M059J (cell line): ENCODE measurements at regions not wholly inside any gene's neighbourhood (a gene's known extent, or its start where the extent isn't known, plus 50 kb on each side); places are given as distances from the start of the nearest gene placed in this dataset.
"Not testable (repeated sequence)": the region's sequence is repeated elsewhere in the genome, so short reads cannot be mapped to it uniquely, and the experiment has no call there.

ENCODE experiments used
- DNase-seq: peaks from one replicate; pipeline ENCODE4 v3.0.0-alpha.2; 2012; ENCODE audit warnings: low read depth

DNA sequence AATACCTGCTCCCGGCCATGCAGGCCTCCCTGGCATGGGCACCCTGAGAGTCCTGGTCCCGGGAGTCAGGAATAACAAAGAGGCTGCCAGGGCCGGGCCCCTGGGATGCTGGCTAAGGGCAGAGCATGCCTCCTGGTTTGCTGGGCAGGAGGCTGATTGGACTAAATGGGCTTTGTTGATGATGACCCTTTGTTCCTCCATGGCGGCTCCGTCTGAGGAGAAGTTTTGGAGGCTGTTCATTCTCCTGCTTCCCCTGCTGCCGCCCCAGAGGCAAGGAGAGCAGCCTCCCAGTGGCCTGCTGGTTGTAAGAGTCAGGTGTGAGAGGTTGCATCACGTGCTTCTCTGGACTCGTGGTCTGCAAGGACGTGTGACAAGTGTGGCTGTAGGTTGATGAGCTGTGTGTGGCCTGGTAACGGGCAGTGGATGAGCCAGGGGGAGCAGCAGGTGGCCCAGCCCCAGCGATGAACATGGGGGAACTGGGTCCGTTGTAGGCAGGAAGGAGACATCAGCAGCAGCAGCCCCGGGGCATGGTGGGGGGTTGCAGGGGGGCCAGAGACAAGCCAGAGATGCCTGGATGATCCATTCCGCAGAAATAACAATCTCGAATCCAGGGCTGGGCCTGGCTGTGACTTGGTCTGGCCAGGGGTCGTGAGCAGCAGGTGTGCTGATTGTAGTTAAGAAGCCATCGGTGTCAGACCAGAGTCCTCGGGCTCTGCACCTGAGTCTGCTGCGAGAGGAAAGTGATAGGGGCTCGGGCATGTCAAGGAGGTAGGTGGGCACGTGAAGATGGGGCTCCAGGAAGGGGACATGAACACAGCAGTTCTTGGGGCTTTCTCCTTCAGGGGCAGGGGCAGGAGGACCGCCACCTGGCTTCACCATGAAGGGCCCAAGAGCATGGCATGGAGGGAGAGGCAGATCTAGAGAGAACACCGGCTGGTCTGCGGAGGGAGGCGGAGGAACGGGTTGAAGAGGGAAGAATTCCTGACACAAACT lies 101.4 kb downstream of the TNFRSF13B start:
- DNase-seq: no peak

DNA sequence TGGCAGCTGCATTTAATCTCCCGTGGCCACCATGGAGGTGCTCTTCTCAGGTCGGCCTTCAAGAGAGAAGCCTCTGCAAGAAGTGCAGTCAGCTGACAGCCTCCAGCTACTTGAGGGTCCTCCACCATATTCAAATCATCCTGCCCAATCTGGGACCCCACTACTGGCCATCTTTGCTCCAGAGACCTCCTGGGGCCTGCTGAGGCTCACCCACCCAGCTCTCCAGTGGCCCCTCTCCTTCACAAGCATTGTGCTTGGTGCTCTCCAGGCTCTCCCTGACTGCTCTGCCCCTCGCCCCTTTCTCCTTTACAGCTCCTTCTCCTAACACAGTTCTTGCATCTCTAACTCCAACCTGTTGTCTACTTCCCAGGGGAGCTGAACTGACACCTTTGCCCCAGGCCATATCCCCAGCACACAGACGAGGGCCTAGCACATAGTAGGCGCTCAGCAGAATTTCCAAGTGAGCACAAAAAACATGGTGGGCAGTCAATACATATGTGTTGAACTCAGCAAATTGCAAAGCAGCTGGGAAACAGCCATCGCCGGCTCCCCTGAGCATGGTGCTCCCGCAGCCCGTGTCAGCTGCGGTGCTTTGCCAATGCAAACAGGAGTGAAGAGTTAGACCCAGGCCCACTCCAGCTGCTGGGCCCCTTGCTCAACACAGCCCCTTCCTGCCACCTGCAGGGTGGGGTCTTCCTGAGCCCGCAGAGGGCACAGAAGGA lies 102.2 kb downstream of the TNFRSF13B start:
- not testable (repeated sequence) for DNase-seq

DNA sequence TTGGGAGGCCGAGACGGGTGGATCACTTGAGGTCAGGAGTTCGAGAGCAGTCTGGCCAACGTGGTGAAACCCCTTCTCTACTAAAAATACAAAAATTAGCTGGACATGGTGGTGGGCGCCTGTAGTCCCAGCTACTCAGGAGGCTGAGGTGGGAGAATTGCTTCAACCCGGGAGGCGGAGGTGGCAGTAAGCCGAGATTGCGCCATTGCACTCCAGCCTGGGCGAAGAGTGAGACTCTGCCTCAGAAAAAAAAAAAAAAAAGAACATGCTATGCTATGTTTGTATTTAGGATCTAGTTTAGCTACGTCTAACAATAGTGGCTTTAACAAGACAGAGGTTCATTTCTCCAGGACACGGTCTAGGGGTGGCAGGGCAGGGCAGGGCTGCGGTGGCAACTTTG lies 103.3 kb downstream of the TNFRSF13B start:
- DNase-seq: not testable (repeated sequence)

DNA sequence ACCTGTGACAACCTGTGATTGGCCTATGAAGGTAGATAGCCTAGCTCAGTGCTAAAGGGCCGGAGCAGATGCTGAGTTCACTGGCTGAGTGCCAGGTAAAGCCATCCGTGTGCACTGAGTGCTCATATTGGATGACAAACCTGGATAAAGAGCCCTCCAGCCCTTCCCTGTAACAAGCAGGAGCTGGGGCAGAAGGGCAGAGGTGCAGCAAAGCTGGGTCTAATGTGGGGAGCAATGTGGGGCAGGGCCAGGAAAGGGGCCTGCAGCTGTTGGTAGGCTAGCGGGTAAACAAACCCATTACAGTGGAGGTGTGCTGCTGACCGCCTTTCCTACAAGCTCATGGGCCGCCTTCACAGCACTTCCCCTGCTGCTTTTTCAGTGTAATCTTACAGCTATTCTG lies 104.4 kb downstream of the TNFRSF13B start:
- DNase-seq: not testable (repeated sequence)

DNA sequence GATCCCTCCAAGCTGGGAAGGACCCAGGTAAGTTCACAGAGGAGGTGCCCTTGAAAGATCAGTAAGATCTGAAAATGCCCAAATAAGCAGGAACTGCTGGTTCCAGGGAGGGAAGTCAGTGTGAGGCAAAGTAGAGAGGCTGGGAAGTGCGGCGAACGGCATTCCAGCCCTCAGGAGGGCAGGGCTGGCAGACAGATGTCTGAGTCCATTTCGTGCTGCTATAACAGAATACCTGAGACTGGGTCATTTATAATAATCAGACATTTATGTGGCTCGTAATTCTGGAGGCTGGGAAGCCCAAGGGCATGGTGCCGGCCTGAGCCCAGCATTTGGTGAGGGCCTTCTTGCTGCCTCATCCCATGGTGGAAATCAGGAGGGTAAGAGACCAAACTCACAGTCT lies 105.1 kb downstream of the TNFRSF13B start:
- DNase-seq: peak; percentile 1

DNA sequence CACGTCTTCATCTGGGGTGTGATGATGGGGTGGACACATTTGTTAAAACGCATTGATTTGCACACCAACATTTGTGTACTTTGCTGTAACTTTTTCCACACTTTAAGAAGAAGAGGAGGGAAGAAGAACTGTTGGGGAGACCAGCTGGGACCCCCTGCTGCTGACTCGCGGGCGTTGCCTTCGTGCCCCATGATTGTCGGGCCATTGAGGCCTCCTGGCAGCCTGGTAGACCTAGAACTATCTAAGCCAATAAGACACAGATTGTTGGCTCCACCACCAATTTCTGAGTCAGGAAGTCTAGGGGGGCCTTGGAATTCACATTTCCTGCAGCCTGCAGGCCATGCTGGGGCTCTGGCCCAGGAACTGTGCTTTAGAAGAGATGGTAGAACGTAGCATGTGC lies 105.5 kb downstream of the TNFRSF13B start:
- DNase-seq: peak; percentile 1

DNA sequence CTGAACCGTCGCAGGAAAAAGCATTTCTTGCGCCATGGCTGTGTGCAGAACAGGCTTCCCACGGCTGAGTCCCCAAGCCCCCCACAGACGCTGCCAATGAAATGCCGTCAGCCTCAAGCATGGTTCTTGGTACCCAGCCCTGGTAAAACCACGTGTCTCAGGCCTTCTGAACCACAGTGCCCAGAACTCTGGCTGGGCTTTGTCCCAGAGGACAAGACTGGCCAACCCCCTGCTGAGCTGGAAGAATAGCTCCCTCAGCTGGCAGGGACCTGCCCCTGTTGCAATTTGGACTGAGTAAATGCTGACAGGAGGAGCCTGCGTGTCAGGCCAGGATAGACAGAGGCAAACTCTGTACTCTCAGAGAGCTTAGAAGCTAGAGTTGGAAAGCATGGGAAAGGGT lies 106.2 kb downstream of the TNFRSF13B start:
- peak; percentile 47 for DNase-seq

DNA sequence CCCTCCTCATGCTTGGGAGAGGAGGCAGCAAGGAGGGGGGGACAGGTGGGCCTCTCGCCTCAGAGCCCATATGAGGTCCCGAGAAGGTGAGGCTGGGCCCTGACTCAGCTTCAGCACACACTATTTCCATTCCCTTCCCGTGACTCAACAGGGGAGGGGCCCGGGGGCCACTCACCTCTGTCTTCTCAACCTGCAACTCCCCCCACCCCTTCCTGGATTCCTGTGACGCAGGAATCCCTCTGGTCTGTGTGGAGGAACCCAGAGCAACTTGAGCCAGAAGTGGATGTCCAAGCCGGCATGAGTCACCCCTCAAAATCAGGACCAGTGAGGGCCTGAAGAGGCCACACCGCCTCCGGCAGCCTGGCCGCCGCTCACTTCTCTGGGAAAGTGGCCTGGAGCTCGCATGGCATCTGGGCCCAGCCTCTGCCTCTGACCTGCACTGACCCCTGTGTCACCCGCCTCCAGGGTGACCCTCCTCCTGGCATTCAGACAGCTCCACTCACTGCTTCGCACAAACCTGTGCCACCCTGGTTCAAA lies 106.8 kb downstream of the TNFRSF13B start:
- not testable (repeated sequence) for DNase-seq

DNA sequence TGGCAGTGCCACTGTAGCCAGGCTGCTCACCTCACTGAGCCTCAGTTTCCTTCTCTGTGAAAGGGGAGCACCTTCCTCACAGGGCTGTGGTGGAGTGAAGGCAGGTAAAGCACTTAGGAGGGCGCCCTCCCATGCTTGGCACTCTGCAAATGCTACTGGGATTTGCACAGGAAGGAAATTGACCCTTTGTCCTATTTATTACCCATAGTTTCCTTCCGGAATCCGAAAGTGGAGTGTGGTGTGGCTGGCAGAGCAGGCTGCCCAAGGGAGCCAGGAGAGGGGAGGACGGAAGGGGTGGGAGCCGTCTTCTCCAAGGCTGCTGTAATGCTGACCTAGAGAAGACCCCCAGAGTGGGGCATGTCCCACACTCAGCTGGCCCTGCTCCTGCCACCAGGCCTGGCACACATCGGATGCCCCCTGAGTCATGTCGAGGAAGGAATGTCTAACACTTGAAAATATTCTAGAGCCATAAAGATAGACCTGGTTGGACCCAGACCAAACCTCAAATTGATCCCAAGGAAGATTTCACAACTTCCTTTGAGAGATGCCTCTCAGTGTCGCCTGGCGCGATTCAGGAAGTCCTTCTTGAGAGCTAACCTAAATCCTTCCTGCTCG lies 107.3 kb downstream of the TNFRSF13B start:
- DNase-seq: peak; percentile 91

DNA sequence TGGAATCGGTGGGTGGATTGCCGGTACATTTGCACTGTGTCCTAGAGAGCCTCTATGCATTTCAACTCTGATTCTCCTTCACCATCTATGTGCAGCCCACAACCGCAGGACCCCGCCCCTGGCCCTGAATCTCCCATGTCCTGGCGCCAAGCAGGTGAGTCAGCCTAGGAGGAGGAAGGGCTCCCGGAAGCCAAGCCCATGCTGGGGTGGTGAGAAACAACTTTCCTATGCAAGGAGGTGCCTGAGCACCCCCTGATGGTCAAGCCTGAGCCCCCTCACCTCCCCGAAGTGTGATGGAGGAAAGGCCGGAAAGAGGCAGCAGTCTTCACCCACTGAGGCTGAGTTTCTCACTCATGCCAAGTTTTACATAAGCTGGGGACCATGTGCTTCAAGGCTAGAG lies 110.8 kb downstream of the TNFRSF13B start:
- DNase-seq: peak; percentile 83

DNA sequence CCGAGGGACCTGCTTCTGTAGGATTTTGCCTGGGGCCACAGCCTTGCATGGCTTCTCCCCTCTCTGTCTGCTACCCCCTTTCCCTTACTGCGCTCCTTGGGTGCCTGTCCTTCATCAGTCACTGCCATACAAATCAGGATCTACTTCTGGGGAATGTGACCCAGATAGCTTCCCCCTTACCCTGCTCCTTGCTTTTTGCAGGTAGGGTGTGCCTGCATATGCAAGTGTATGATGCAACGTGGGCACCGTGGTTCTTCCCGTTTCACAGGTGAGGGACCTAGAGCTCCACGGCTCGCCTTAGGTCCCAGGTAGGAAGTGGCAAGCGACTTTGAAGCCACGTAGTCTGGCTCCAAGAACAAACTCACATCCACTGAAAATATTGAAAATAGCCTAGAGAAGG lies 111.5 kb downstream of the TNFRSF13B start:
- DNase-seq: not testable (repeated sequence)

DNA sequence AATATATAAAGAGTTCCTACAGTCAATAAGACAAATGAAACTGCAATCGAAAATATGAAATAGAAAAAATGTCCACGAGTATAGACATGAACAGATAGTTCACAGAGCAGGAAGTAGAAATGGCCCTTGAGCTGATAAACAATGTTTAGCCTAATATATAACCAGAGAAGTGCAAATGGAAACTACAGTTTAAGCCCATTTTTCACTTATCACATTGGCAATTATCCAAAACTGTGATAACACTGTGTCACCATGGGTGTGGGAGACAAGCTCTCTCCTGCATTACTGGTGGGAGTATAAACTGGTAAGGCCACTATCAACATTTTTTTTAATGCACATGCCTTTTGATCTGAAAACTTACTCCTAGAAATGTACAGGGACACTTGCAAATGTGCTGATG lies 112.4 kb downstream of the TNFRSF13B start:
- not testable (repeated sequence) for DNase-seq

DNA sequence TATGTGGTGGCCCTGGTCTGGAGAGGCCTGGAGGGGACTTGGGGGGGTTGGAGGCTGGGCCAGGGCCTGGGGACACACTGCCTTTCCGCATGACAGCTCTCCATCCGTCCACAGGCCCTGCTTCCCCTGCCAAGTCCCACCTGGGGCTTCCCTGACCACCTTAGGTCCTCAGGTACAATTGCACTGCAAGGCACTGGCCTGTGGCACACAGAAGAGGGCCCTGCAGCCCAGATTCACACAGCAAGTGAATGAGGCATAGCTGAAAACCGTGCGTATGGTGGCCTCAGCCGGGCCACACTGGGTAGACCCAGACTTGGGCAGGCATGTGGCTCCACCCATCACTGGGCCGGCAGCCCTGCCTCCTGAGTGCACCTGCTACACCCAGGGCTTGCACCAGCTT lies 114.2 kb downstream of the TNFRSF13B start:
- not testable (repeated sequence) for DNase-seq

DNA sequence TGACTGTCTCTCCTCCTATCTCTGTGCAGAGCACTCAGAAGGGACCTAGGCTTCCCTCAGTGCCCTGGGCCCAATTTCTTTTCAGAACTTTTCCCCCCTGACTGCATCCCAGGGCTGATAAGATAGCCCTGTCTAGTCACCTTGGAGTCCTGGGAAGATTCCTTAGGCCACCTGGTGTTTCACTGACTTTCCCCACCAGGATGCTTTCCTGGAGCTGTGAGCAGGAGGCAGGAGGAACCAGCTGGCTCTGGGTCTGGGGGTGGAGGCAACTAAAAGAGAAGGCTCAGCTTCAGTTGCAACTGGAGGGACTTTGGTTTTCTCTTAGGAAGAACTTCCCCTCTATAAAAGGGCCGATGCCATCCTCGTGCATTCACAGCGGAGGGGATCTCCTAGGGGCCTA lies 115.1 kb downstream of the TNFRSF13B start:
- DNase-seq: not testable (repeated sequence)

DNA sequence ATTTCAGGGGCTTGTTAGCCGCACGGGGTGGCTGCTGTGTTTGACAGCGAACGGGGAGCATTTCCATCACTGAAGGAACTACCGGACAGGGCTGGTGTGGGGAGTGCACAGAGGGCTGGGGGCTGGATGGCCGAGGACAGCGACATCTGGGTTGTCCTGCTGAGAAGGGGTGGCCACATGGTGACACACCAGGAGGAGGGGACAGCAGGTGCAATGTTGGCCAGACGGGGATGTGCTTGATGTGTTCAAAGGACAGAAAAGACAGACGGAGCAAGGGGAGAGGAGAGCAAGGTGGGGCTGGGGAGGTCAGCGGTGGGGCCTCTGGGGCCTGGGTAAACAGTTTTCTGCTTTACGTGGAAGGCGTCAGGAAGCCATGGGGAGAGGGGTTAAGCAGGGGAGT lies 115.7 kb downstream of the TNFRSF13B start:
- not testable (repeated sequence) for DNase-seq

DNA sequence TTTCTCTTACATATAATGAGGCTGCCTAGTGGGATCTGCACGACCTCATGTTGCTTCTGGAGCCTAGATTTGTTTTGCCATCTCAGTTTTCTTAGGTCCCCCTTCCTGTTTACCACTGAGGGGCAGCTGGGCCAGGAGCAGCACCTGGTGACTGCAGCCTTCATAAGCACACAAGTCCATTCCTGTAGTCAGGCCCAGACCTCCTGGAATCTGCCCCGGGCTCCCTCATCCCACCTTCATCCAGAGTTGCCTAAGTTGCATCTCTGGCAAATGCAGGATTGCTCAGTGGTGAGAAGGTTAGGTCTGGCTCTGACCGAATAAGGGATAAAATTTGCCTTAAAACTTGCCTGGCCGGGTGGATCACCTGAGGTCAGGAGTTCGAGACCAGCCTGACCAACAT lies 117.3 kb downstream of the TNFRSF13B start:
- not testable (repeated sequence) for DNase-seq

DNA sequence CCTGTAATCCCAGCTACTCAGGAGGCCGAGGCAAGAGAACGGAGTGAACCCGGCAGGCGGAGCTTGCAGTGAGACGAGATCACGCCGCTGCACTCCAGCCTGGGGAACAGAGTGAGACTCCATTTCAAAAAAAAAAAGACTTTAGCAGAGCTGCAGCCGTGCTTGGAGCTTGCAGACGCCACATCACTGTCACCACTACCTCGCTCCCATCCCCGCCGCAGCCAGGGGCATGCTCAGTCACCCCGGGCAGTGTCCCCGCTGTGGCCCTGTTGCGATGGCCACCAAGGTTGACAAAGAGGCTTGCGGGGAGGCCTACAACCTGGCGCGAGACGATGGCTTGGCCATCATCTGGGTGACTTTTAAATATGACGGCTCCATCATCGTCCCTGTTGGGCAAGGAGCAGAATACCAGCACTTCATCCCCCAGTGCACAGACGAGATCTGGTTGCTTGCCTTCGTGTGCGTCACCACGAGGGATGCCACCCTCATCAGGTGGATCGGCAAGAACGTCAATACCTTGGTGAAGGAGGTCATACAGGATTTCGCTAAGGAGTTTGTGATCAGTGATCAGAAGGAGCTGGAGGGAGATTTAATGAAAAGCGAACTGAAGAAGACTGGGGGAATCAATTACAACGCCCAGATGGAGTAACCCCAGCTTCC lies 118.1 kb downstream of the TNFRSF13B start:
- no peak for DNase-seq

DNA sequence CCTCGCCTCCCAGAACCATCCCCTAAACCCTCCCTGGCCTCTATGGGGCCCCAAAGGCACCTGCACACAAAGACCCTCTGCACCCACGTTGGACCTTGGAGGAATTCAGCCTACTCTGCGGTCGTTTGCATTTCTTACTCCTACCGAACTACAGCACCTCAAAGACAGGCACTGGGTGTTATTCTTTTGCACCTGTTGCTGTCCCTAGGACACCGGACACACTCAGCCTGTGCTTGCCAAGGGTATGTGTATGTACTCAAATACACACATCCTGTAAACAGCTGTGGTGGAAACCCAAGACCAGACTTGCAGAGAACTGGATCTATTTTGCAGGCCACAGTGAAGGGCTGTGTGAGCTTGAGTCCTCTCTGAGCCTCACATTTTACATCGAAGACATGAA lies 122.1 kb downstream of the TNFRSF13B start:
- DNase-seq: not testable (repeated sequence)

DNA sequence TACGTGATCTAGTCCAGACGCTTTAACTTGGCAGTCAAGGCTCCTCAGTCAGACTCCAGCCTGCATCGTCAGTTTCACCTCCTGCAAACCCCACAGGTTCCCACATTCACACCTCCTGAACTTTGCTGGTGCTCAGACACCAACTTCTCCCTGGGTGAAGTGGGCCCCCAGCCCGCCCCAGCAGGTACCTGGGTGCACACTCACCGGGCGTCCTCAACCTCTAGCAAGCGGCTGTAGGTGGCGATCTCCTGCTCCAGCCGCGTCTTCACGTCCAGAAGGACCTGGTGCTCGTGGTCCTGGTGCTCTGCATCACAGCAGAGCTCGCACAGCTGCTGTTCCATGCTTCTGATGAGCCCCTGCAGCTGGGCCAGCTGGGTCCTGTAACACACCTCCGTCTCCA lies 122.9 kb downstream of the TNFRSF13B start:
- DNase-seq: not testable (repeated sequence)

DNA sequence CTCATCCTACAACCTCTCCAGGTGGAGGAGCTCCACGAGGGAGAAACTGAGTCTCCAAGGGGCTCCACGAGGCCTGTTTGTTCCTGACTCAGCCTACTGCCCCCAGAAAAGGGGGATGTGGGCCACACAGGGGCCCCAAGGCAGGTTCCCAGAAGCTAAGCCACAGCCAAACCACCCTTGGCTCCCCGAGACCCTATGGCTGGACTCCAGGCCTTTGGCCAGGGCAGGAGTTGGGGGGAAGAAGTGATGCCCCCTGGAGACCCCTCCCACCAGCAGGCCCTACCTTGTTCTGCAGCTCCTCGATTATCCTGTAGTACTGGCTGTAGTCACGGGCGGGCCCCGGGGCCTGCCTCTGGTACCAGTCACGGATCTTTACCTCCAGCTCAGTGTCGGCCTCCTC lies 126.8 kb downstream of the TNFRSF13B start:
- not testable (repeated sequence) for DNase-seq

DNA sequence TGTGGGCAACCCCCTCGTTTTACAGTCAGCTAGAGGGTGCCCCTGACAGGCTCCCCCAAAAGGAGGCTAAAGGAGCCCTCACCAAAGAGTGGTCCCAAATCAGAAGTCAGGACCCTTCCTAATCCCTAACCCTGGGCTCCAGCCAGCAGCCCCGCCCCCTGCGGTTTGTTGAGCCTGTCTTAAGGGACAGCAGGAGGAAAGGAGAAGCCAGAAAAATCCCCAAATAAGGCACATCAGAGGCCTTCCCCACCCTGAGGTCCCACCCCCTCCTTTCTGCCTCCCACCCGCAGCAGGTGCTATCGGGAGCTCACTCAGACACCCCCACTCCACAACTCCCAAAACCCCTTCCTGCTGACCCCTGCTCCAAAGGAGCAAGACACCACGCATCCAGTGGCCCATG lies 127.2 kb downstream of the TNFRSF13B start:
- DNase-seq: not testable (repeated sequence)
